LoVo (cell line): ENCODE measurements at regions not wholly inside any gene's neighbourhood (a gene's known extent, or its start where the extent isn't known, plus 50 kb on each side); places are given as distances from the start of the nearest gene placed in this dataset.
"Not testable (repeated sequence)": the region's sequence is repeated elsewhere in the genome, so short reads cannot be mapped to it uniquely, and the experiment has no call there.

ENCODE experiments used
- DNase-seq: peaks from one replicate; pipeline ENCODE4 v3.0.0-alpha.2; 2016; ENCODE audit warnings: low spot score

DNA sequence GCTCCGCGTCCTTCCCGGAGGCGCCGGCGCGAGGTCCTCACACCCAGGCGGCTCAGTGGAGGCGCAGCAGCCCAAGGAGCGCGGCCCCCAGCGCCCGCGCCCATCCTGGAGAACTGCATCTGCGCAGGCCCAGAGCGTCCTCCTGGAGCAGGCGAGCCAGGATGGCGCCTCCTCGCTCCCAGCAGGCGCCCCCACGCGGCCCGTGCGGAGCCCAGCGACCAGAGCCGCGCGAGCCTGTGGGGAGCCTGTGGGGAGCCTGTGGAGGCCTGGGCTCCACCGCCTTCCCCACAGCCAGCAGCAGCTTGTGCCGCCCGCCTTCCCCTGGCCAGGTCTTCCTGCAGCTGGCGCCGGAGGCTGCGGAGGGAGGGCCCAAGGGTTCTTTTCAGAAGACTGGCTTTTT, 953.9 kb downstream of the TMEM121 start:
- not testable (repeated sequence) for DNase-seq

DNA sequence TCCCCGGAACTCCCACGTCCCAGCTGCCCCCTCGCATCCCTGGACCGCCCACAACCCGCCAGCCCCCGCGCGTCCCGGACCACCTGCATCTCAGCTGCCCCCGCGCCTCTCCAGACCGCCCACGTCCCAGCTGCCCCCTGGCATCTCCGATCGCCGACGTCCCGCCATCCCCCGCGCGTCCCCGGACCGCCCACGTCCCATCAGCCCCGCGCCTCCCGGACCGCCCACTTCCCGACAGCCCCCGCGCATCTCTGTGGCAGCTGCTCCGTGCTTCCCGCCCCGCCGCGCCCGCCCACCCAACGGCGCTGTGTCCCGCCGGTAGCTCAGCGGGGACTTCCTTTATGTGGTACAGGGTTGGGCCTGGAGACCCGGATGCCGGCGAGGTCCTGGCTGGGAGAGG, 955.8 kb downstream of the TMEM121 start:
- not testable (repeated sequence) for DNase-seq

DNA sequence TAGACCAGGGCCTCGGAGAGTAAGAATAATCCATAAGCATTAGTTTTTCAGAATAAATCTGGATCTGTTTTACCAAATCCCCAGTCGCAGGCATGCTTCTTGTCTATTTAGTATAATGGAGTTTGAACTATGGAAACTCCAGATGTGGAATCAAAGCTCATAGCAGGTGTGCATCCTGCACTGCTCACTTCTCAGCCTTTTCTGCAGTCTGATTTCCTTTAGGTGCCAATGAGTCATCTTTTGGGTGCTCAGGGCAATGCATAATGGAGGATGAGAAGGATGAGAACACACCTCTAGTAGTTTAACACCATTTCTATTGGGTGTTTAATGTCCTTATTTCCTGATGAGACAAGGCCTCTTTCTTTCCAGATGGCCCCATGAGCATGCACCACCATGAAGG, 961.2 kb downstream of the TMEM121 start:
- DNase-seq = no peak

DNA sequence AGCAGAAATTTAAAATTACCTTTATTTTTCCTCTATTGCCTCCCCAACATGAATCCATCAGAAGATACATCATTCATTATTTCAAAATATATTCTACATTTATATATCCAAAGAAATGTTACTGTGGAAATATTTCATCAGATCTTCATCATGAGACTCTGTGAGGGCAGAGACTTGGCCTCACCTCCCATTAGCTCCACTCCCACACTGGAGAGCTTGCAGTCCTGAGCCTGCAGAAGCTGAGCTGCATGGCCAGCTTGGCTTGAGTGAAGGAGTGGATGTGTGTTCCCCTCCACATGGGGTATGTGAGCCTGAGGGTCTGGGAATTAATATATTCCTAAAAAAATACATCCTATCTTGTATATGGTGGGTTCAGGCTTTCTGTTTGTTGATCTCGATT, 961.9 kb downstream of the TMEM121 start:
- DNase-seq = no peak

DNA sequence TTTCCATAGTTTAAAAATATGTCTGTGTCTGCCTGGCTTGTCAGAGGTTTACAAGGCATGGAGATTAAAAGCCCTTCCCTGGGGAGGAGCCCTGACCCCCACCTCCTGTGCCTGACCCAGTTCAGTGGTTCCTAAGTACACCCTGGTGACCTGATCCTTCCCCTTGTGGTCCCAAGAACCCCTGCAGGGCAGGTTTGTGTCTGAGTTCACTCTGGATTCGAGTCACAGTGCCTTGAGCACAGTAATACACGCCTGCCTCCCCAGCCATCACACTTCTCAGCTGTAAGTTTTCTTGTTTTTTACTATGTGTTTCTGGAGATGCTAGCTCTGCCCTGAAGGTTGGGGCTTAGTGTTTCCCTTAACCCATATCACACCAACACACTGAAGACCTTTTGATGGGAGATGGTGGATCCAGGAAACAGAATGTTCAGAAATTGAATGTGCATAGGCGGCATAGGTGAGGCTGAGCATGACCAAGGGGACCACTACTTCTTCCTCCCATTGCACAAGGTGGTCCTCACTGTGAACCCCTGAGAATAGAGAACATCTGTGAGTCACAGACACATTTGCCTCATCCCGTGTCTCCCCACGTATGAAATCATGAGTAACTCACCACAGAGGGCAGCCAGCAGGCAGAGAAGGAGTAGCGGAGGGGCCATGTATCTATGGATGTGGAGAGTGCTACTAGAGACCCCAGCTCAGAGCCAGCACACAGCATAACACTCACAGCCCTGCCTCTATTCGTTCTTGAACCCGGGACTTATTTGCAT, 962.9 kb downstream of the TMEM121 start:
- DNase-seq = no peak

DNA sequence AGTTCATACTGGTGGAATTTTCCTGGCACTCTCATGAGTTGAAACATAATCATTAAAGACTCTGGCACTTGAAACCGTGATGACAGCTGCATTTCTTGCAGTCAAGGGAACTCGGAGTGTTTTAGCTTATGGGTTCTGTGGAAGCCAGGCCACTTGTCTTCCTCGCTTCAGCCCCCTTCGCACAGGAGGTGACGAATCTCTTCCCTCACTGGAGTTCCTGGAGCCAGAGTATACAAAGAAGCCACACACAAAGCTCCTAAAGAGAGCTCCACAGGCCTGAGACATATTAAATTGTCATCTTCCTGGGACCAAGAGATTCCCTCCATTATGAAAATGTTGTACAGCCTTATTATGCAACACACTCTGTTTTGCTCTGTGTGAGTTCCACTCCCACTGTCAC, 964.1 kb downstream of the TMEM121 start:
- no peak for DNase-seq

DNA sequence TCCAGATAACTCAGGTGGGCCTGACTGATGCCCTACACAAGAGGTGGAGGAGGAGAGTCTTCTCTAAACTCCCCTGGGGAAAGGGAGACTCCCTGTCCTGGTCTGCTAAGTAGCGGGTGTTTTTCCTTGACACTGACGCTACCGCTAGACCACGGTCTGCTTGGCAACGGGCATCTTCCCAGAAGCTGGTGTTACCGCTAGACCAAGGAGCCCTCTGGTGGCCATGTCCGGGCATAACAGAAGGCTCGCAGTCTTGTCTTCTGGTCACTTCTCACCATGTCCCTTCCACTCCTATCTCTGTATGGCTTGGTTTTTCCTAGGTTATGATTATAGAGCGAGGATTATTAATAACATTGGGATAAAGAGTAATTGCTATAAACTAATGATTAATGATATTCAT, 965.5 kb downstream of the TMEM121 start:
- peak; percentile 12 for DNase-seq

DNA sequence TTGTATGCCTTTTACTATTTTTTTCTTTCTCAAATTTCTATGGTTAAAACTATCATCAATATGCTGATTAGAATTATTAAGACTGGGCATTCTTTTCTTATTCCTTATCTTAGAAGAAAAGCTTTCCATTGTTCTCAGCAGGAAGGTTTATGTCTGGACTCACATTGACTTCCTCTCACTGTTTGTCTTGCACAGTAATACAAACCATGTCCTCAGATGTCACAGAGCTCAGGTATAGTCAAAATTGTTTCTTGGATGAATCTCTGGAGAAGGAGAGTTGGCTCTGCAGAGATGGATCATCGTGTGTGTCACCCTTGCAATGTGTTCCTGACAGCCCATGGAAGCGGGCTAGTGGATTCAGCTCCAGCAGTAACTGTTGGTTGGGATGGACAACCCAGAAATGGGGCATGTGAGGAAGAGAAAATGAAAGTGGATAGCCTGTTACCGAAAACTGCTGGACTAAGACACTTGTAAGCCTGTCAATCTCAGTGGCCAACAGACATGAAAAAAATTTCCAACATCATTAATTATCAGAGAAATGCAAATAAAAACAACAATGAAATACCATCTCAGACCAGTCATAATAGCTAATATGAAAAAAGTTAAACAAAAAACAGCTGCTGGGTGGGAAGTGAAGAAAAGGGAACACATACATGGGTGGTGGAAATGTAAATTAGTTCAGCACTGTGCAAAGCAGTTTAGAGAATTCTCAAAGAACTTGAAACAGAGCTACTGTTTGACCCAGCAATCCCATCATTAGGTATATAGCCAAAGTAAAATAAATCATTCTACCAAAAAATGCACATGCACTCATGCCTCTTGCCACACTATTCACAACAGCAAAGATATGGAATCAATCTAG, 967.8 kb downstream of the TMEM121 start:
- no peak for DNase-seq

DNA sequence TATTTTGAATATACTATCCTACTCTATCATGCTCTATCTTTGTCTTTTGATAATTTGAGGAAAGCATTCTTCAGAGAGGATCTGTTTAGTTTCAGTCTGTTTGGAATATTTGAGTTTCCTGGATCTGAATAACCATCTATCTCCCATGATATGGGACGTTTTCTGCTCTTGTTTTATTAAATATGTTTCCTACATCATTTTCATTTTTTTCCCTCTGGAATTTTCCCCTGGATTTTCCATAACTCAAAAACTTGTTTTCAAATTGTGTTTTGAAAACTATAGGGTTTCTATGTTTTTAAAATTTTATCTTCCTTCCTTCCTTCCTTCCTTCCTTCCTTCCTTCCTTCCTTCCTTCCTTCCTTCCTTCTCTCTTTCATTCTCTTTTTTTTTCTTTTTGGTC, 974.2 kb downstream of the TMEM121 start:
- DNase-seq = no peak

DNA sequence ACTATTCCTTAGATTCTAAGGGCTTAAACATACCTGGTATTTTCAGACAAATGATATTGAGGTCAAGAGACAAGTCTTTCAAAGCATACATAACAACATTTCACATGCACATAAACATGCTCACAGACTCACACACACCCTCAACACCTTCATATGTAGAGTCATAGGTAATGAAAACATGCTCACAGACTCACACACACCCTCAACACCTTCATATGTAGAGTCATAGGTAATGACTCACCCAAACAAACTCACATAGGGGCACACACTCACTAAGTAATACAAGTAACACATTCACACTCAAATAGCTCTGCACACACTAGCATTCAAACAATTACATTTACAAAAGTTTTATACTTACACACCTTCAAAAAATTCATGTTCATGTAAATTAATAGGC, 975.5 kb downstream of the TMEM121 start:
- DNase-seq = no peak

DNA sequence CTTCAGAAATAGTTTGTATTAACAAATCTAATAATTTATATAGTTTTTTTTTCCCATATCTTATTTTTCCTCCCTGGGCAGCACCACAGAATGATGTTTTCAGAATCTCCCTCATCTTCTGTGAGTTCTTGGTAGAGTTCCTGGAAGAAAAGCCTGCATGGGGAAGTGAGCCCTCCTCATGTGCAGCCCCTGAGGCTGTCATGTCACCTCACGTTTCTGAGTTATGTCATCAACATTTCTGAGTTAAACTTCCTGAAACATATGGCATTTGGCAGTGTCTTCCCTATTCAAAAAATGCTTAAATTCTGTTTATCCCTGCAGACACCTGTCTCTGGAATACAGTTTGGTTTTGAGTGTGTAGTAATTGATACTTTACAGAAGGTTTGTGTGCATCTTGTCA, 979.0 kb downstream of the TMEM121 start:
- no peak for DNase-seq

DNA sequence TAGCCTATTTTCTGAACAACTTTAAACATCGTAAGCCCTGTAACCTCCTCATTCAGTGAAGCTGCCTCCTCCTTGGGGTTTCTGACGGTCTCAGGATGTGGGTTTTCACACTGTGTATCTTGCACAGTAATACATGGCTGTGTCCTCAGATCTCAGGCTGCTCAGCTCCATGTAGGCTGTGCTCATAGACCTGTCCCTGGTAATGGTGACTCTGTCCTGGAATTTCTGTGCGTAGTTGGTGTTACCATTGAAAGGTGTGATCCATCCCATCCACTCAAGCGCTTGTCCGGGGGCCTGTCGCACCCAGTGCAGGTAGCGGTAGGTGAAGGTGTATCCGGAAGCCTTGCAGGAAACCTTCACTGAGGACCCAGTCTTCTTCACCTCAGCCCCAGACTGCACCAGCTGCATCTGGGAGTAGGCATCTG, 980.5 kb downstream of the TMEM121 start:
- no peak for DNase-seq

DNA sequence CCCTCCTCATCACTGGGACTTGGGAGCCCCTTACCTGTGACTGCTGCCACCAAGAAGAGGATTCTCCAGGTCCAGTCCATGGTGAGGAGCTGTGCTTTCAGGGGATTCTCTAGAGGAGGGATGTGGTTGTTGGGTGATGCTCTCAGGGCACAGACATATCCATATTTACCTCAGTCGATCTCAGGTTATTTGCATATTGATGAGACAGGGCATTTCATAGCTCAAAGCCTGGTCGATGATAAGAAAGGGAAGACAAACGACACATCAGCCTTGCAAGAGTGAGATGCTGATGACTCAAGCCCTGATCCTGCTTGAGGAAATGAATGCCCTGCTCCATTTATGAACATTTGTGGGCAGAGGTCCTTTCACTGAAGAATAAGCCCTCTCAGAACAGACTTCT, 981.0 kb downstream of the TMEM121 start:
- no peak for DNase-seq

DNA sequence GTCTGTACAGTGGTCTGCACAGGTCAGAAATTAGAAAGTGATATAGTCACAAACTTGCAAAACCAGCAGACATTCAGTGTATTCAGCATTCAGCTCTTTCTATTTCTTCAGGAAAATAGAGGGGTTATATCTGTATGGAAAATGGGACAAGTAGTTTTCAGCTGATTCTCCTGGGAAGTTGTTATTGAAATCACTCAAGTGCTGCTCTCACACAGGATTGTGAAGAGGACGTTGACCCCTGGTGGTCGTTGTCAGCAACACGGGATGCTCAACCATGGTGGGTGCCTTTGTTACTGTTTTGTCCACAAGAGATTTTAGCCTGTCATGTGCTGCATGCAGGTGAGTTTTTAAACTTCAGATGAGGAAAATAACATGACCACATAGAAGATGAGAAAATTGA, 981.8 kb downstream of the TMEM121 start:
- DNase-seq = no peak

DNA sequence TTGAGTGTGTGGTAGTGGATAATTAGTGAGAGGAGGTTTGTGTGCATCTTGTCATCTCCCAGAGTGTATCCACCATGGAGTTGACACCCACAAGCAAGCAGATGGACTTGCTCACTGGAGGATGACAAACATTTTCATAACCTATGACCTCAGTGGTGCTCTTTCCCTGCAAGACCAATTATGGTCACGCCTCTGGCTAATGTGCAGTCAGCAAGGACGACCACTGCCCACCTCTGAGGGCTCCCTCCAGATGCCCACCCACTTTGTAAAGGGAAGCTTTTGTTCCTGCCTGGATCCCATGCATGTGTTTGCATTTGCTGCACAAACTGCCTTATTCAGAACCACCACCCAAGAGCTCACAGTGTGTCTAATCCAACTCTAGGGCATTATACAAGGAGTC, 982.8 kb downstream of the TMEM121 start:
- DNase-seq = no peak

DNA sequence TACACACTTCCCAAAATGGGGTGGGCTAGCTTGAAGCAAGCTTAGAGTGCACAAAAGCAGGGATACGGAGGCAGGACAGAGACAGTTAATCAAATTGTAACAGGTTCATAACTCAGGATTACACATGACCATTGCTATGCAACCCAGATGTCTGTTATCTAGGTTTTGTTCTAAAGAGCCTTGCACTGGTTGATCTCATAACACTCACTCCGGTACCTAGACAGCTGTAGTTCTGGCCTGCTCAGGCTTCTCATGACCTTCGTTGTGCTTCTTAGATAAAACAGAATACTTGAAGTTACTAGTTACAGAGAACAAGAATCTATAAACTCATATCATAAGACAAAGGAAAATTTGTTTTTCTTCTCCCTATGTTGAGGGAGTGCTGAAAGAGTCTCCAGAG, 983.4 kb downstream of the TMEM121 start:
- DNase-seq = no peak

DNA sequence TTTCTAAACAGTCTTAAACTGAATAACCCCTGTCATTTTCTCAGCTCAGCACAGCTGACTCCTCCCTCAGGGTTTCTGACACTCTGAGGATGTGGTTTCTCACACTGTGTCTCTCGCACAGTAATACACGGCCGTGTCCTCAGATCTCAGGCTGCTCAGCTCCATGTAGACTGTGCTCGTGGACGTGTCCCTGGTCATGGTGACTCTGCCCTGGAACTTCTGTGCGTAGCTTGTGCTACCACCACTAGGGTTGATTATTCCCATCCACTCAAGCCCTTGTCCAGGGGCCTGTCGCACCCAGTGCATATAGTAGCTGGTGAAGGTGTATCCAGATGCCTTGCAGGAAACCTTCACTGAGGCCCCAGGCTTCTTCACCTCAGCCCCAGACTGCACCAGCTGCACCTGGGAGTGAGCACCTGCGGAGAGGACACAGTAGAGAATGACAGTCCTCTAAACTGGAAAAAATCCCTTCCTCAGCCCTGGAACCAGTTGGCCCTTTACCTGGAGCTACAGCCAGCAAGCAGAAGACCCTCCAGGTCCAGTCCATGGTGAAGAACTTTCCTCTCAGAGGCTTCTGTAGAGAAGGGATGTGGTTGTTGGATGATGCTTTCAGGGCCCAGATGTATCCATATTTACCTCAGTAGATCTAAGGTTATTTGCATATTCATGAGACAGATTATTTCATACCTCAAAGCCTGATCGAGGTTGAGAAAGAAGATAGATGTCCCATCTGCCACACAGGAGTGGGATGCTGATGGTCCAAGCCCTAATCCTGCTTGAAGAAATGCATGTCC, 984.8 kb downstream of the TMEM121 start:
- no peak for DNase-seq

DNA sequence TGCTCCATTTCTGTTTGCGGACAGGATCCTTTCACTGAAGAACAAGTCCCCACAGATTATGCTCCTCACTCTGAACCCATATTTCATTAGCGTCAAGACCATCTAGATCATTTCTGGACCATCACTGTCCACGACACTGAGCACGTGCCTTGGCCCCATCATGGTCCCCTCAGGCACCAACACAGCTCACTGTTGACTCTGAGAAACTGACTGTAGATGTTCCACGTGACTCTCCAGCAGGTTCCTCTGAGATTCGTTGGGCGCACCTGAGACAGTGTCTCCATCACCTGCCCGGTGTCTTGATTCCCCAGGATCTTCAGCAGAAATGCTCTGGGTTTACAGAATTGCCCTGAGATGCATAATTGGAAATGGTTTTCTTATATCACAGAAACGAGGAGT, 985.4 kb downstream of the TMEM121 start:
- no peak for DNase-seq

DNA sequence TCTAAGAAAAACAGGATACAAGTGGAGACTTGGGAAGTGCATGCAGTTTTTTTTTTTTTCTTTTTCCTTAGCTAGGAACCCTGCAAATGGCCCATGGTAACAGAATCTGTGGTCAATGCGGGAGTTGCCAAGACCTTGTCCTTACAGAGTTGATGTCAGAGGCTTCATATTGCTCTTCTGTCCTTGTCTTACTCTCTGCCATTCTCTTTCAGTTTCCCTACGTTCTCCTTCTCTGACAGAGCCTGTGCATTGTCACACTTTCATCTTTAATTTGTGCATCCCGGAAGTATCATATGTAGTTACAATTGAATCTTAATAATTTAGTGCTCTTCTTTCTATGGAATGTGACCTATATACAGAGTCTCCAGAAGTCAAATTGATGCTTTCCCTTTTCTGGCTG, 986.9 kb downstream of the TMEM121 start:
- DNase-seq = no peak

DNA sequence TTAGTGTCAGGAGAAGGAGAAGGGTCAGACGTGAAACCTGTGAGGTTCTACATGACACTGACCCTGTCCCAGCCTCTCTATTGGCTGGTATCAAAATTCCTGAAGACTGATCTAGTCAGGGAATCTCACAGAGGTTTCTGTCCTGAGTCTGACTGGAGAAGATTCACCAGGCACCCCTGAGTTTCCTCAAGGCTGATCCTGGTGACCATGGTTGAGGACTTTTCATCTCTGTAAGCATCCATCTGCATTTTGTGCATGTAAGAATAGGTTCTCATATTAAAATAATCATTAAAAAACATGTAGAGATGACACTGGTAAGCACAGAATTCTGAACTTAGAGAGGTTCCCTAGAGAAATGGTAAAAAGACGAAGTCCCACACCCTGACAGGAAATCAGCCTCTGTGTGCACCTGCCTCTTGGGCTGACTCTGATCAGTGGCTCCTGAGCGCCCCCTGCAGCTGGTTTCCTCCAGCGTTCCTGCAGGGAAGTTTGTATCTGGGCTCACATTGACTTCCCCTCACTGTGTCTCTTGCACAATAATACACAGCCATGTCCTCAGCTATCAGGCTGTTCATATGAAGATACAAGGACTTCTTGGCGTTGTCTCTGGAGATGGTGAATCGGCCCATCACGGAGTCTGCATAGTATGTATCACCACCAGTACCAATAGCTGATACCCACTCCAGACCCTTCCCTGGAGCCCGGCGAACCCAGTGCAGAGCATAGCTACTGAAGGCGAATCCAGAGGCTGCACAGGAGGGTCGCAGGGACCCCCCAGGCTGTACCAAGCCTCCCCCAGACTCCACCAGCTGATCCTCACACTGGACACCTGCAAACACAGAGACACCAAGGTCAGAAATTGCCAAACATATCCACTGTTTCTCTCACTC, 991.9 kb downstream of the TMEM121 start:
- no peak for DNase-seq

DNA sequence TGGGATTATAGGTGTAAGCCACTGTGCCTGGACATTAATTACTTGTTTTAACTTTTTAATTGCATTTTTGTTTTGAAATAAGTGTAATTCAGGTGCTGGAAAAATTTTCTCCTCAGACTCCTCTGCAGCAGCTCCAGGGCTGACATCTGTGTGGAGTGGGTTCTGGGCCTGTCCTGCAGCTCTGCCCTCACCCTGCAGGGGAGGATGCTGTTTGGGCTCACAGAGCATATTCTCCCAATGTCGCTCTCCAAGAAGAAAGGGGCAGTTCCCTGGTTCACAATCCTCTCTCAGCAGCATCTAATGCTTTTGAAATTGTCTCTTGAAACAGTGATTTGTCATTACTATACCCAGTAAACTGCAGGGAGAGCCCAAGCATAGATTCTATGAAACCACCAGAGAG, 995.7 kb downstream of the TMEM121 start:
- DNase-seq = not testable (repeated sequence)

DNA sequence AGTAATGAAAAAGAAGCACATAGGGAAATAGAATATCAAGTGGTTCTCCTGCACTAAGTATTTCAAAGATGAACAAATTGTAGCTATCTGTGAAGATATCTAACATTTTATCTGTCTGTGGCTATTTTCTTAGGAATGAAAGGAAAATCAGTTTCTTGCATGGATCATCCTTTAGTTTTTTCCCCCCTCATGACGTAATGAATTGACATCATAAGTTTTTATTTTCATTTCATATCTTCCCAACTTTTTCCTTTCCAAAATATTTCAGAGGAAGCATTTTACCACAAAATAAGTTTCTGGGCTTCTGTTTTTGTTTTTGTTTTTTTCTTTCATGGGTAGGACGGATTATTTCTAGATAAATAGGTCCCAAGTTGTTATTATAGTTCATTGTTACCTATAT, 996.6 kb downstream of the TMEM121 start:
- DNase-seq = no peak
